Astrocyte (in vitro differentiated cells and primary cell): ENCODE measurements at regions not wholly inside any gene's neighbourhood (a gene's known extent, or its start where the extent isn't known, plus 50 kb on each side); places are given as distances from the start of the nearest gene placed in this dataset.

ENCODE experiments used
- DNase-seq: peaks from one replicate; pipeline ENCODE4 v3.0.0-alpha.2; 2010; ENCODE audit warnings: low read depth
- FAIRE-seq: peaks from 2 replicates; lab custom pipeline; 2011; peaks lifted over from hg19 to GRCh38; lab: Jason Lieb, UNC
- H2AFZ ChIP-seq: 2 replicates; pipeline ENCODE4 v1.6.0; 2012; ENCODE audit warnings: low read depth, low read length, inconsistent platforms
- H3K27ac ChIP-seq: 2 replicates; pipeline ENCODE4 v1.5.1; 2011; ENCODE audit warnings: low read depth, low read length, inconsistent platforms
- H3K27me3 ChIP-seq: 2 replicates; pipeline ENCODE4 v1.6.0; 2011; ENCODE audit warnings: low read length, inconsistent platforms; ENCODE audit not compliant: insufficient read depth
- H3K36me3 ChIP-seq: 2 replicates; pipeline ENCODE4 v1.5.1; 2011; ENCODE audit warnings: low read length, inconsistent platforms; ENCODE audit not compliant: insufficient read depth
- H3K4me1 ChIP-seq: 2 replicates; pipeline ENCODE4 v1.5.1; 2011; ENCODE audit warnings: low read length, inconsistent platforms; ENCODE audit not compliant: insufficient read depth
- H3K4me2 ChIP-seq: 2 replicates; pipeline ENCODE4 v1.6.0; 2012; ENCODE audit warnings: low read length, inconsistent platforms
- H3K4me3 ChIP-seq: 2 replicates; pipeline ENCODE4 v1.5.1; 2011; ENCODE audit warnings: low read depth, mild to moderate bottlenecking, low read length, inconsistent platforms; ENCODE audit not compliant: insufficient read depth
- H3K79me2 ChIP-seq: 2 replicates; pipeline ENCODE4 v1.6.0; 2012; ENCODE audit warnings: mild to moderate bottlenecking, low read length, inconsistent platforms; ENCODE audit not compliant: insufficient read depth
- H3K9ac ChIP-seq: 2 replicates; pipeline ENCODE4 v1.6.0; 2012; ENCODE audit warnings: mild to moderate bottlenecking, low read length, inconsistent platforms
- H3K9me3 ChIP-seq: 2 replicates; pipeline ENCODE4 v1.5.1; 2012; ENCODE audit warnings: low read depth, mild to moderate bottlenecking, low read length, inconsistent platforms; ENCODE audit not compliant: insufficient read depth
- H4K20me1 ChIP-seq: 2 replicates; pipeline ENCODE4 v1.6.0; 2012; ENCODE audit warnings: low read length, inconsistent platforms; ENCODE audit not compliant: insufficient read depth
- H3K27ac Mint-ChIP-seq: one replicate; pipeline ENCODE4 v1.8.0; 2021; ENCODE audit warnings: mild to moderate bottlenecking, mixed read lengths; ENCODE audit not compliant: unreplicated experiment
- H3K27me3 Mint-ChIP-seq: one replicate; pipeline ENCODE4 v1.8.0; 2021; ENCODE audit warnings: low read depth, mixed read lengths; ENCODE audit not compliant: unreplicated experiment
- H3K36me3 Mint-ChIP-seq: one replicate; pipeline ENCODE4 v1.8.0; 2021; ENCODE audit warnings: low read depth, mixed read lengths; ENCODE audit not compliant: unreplicated experiment
- H3K4me1 Mint-ChIP-seq: one replicate; pipeline ENCODE4 v1.8.0; 2021; ENCODE audit warnings: low read depth, mixed read lengths; ENCODE audit not compliant: unreplicated experiment
- H3K4me3 Mint-ChIP-seq: one replicate; pipeline ENCODE4 v1.8.0; 2021; ENCODE audit warnings: mild to moderate bottlenecking, moderate library complexity, mixed read lengths; ENCODE audit not compliant: unreplicated experiment
- H3K9me3 Mint-ChIP-seq: one replicate; pipeline ENCODE4 v1.8.0; 2021; ENCODE audit warnings: mild to moderate bottlenecking, mixed read lengths; ENCODE audit not compliant: unreplicated experiment
- CTCF ChIP-seq: IDR thresholded peaks from 2 replicates; pipeline ENCODE4 v1.5.1; 2011; ENCODE audit warnings: low read depth, mild to moderate bottlenecking, inconsistent platforms, low read length, moderate library complexity; ENCODE audit not compliant: insufficient read depth
- EZH2 ChIP-seq: IDR thresholded peaks from 2 replicates; pipeline ENCODE4 v1.6.1; 2012; ENCODE audit warnings: mild to moderate bottlenecking, low read length, inconsistent platforms; ENCODE audit not compliant: insufficient read depth

GRCh38 chr5:18181575-18181974 lies 547.3 kb downstream of the TAF11L14 start:
- H3K4me1 Mint-ChIP-seq = no peaks in the 10 kb centered on the region

GRCh38 chr5:18195910-18196309 lies 561.6 kb downstream of the TAF11L14 start:
- Mint-ChIP-seq H3K4me1 (peaks cover 1% of the 10 kb centered on the region), H3K9me3 (peaks cover 12% of the 10 kb centered on the region), H3K4me3 (no peak overlapping the region), H3K27me3 (no peaks in the 10 kb centered on the region), H3K36me3 (no peaks in the 10 kb centered on the region), H3K27ac (no peak overlapping the region)
- H3K4me2 ChIP-seq = no peak overlapping the region
- H3K9me3 ChIP-seq = peaks cover 9% of the 10 kb centered on the region
- H3K27me3 ChIP-seq = no peaks in the 10 kb centered on the region
- no peaks in the 10 kb centered on the region for H3K36me3 ChIP-seq
- no peak overlapping the region for H3K9ac ChIP-seq
- TF ChIP-seq CTCF (no peak), EZH2 (no peak)
- no peaks in the 10 kb centered on the region for H4K20me1 ChIP-seq
- H3K79me2 ChIP-seq = no peaks in the 10 kb centered on the region
- H3K4me1 ChIP-seq = no peaks in the 10 kb centered on the region
- H3K4me3 ChIP-seq = no peak overlapping the region
- no peak overlapping the region for H3K27ac ChIP-seq
- DNase-seq (no peak), FAIRE-seq (no peak)
- no peak overlapping the region for H2AFZ ChIP-seq

More at GRCh38 chr5:18181575-18181974, 547.3 kb downstream of the TAF11L14 start:
- H3K4me3 ChIP-seq = no peak overlapping the region
- peaks cover 1% of the 10 kb centered on the region for H3K9me3 Mint-ChIP-seq
- no peak overlapping the region for H3K27ac Mint-ChIP-seq
- no peaks in the 10 kb centered on the region for H3K4me1 ChIP-seq
- H3K27me3 ChIP-seq = no peaks in the 10 kb centered on the region
- H2AFZ ChIP-seq = no peak overlapping the region
- FAIRE-seq (no peak), DNase-seq (no peak)
- no peak overlapping the region for H3K4me3 Mint-ChIP-seq
- no peak overlapping the region for H3K4me2 ChIP-seq
- H3K27ac ChIP-seq = no peak overlapping the region
- H3K36me3 ChIP-seq = no peaks in the 10 kb centered on the region
- H3K36me3 Mint-ChIP-seq = no peaks in the 10 kb centered on the region
- no peaks in the 10 kb centered on the region for H3K9me3 ChIP-seq
- H3K9ac ChIP-seq = no peak overlapping the region
- TF ChIP-seq CTCF (no peak), EZH2 (no peak)
- no peaks in the 10 kb centered on the region for H3K79me2 ChIP-seq
- H4K20me1 ChIP-seq = no peaks in the 10 kb centered on the region
- peaks cover 3% of the 10 kb centered on the region for H3K27me3 Mint-ChIP-seq

DNA sequence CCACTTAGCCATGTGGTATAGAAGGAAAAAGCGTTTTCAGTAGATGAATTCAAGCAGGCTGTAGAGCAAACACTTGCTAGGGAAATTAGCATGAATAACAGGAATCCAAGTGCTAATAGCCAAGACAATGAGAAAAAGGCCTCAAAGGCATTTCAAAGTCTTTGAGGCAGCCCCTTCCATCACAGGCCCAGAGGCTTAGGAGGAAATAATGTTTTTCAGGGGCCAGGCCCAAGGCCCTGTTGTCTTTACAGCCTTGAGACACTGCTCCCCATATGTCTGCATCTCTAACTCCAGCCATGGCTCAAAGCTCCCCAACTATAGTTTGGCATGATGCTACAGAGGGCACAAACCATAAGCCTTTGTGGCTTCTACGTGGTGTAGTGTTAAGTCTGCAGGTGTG lies 563.5 kb downstream of the TAF11L14 start:
- H2AFZ ChIP-seq = no peak overlapping the region
- no peaks in the 10 kb centered on the region for H3K27me3 Mint-ChIP-seq
- no peak for FAIRE-seq
- no peak overlapping the region for H3K9ac ChIP-seq
- no peak overlapping the region for H3K4me2 ChIP-seq
- H3K36me3 Mint-ChIP-seq = no peaks in the 10 kb centered on the region
- H3K9me3 ChIP-seq = peaks cover 6% of the 10 kb centered on the region
- no peaks in the 10 kb centered on the region for H3K79me2 ChIP-seq
- no peak overlapping the region for H3K4me3 ChIP-seq
- H3K4me3 Mint-ChIP-seq = no peak overlapping the region
- no peak overlapping the region for H3K27ac ChIP-seq
- H3K27ac Mint-ChIP-seq = no peak overlapping the region
- no peak for DNase-seq
- H3K27me3 ChIP-seq = no peaks in the 10 kb centered on the region
- H3K4me1 ChIP-seq = no peaks in the 10 kb centered on the region
- no peaks in the 10 kb centered on the region for H4K20me1 ChIP-seq
- H3K4me1 Mint-ChIP-seq = peaks cover 1% of the 10 kb centered on the region
- H3K36me3 ChIP-seq = no peaks in the 10 kb centered on the region
- H3K9me3 Mint-ChIP-seq = peaks cover 9% of the 10 kb centered on the region
- no peak for TF ChIP-seq CTCF
- no peak for TF ChIP-seq EZH2
